Adrenal gland (tissue), 5 donors: ENCODE measurements at regions not wholly inside any gene's neighbourhood (a gene's known extent, or its start where the extent isn't known, plus 50 kb on each side); places are given as distances from the start of the nearest gene placed in this dataset.

Source experiments
- POLR2A ChIP-seq, 2 donors: fragments of 450-650 bp; IDR thresholded peaks; one replicate each; pipeline ENCODE4 v1.6.1; 2017; ENCODE audit warnings: antibody characterized with exemption in 2 of 2, mild to moderate bottlenecking in 2 of 2, moderate library complexity in 1 of 2
- TF ChIP-seq, protein P1 (sequence below), 6 experiments: fragments of 450-650 bp in 4 of 6; fragments of 200-600 bp in 2 of 6; sonication (generic) in 1 of 6; IDR thresholded peaks; 1 replicate in 5 of 6; 2 replicates in 1 of 6; pipeline versions ENCODE4 v1.5.1 to v1.8.0; 2016 to 2021; ENCODE audit warnings: antibody characterized with exemption in 6 of 6, mild to moderate bottlenecking in 2 of 6, moderate library complexity in 1 of 6
- donor health status: DM: no; HTN: no; CAD: no.

DNA sequence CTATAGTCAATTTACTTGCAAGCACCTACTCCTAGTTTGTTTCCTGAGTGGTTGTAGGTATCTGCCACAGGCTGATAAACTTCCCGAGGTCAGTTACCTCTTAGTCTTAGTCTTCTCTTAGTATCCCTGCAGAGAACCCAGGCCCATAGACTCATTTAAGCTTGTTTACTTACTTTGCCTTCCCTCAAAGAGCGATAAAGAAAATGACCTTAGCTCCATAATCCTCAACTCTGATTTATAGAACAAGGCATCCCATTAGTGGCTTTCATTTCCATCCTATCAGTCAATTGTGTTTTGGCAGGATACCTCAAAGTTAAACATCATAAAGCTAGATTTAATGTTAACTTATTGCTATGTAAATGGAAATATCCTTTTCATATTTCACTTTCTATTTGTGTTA, 119.7 kb downstream of the UCHL5 start:
- TF ChIP-seq, protein P1, sequence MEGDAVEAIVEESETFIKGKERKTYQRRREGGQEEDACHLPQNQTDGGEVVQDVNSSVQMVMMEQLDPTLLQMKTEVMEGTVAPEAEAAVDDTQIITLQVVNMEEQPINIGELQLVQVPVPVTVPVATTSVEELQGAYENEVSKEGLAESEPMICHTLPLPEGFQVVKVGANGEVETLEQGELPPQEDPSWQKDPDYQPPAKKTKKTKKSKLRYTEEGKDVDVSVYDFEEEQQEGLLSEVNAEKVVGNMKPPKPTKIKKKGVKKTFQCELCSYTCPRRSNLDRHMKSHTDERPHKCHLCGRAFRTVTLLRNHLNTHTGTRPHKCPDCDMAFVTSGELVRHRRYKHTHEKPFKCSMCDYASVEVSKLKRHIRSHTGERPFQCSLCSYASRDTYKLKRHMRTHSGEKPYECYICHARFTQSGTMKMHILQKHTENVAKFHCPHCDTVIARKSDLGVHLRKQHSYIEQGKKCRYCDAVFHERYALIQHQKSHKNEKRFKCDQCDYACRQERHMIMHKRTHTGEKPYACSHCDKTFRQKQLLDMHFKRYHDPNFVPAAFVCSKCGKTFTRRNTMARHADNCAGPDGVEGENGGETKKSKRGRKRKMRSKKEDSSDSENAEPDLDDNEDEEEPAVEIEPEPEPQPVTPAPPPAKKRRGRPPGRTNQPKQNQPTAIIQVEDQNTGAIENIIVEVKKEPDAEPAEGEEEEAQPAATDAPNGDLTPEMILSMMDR (IDR thresholded peaks at IDR 0.05) = no peak
- TF ChIP-seq POLR2A (IDR thresholded peaks at IDR 0.05) = no peak
